ENCODE measurements at regions not wholly inside any gene's neighbourhood (a gene's known extent, or its start where the extent isn't known, plus 50 kb on each side); places are given as distances from the start of the nearest gene placed in this dataset.

DNA sequence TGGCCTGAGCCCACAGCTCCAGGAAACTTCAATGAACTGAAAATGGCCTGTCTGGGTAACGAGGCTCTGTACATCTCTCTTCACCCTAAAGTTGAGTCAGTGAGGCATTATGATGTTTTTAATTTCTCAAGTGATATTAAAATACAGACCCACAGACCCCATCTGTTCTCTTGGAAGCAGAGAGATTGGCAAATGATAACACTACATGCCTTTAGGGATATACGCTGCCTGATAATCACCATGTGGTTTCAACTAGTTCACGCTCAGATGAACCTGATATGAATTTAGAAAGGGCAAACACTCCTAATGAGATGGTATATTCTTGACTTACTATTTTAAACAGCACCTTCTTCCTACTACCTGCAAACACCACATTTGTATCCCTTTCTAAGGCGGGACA is 127.5 kb downstream of the RFC3 start:
- Histone ChIP-seq H3K9ac (ENCODE audit: low read depth, low read length) (no peak overlapping the region), H3K27ac (ENCODE audit: low read depth, low read length) (no peak overlapping the region), H3K4me3 (ENCODE audit: low read depth, low read length) (no peak overlapping the region), H3K27me3 (ENCODE audit: control insufficient read depth, insufficient read depth, low read length) (no peaks in the 10 kb centered on the region), H3K36me3 (ENCODE audit: control insufficient read depth, insufficient read depth, low read length) (no peaks in the 10 kb centered on the region), H3K4me1 (ENCODE audit: control insufficient read depth, insufficient read depth, low read length) (peaks cover 7% of the 10 kb centered on the region; the same call in 1 of the 2 replicates), H3K9me3 (ENCODE audit: control insufficient read depth, insufficient read depth, low read length) (no peaks in the 10 kb centered on the region)

DNA sequence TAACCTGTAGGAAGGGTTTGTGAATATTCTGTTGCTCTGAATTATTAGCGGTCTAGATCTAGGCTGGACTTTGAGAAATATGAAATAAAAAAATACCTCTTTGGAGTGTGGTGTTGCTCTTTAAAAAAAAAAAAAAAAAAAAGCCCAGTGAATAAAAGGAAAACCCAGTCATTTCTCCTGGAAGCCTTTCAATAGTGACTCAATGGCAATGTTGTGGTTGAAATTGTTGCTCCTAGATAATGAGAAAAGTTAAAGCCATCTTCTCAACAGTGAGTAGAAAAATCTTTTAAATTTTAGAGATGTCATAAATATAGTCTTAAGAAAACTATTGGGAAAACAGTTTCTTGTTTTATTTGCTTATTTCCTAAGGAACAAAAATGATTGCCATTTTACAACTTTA is 135.3 kb downstream of the RFC3 start:
- H3K9me3 ChIP-seq (ENCODE audit: control insufficient read depth, insufficient read depth, low read length) = no peaks in the 10 kb centered on the region

DNA sequence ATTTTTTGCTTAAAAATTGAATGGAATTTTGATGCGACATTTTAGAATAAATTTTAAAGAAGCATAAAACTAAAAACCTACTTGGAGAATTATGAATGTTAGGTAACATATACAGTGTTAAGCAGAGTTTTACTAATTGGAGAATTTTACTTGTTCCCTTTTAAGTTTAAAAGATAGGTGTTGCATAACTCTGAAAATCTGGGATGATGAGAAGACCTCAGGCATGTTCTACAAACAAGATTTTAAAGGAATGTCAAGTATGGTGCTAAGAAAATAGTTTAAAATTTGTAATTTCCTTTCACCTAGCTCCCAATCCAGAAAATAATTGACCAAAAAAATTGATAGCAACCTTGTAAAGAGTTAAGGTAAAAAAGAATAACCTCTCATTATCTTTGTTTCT is 135.8 kb downstream of the RFC3 start:
- Histone ChIP-seq H3K4me1 (ENCODE audit: control insufficient read depth, insufficient read depth, low read length) (no peaks in the 10 kb centered on the region), H3K9me3 (ENCODE audit: control insufficient read depth, insufficient read depth, low read length) (no peaks in the 10 kb centered on the region), H3K4me3 (ENCODE audit: low read depth, low read length) (no peak overlapping the region), H3K9ac (ENCODE audit: low read depth, low read length) (no peak overlapping the region), H3K27ac (ENCODE audit: low read depth, low read length) (no peak overlapping the region), H3K36me3 (ENCODE audit: control insufficient read depth, insufficient read depth, low read length) (no peaks in the 10 kb centered on the region), H3K27me3 (ENCODE audit: control insufficient read depth, insufficient read depth, low read length) (no peaks in the 10 kb centered on the region)

More for the DNA sequence above, 135.3 kb downstream of the RFC3 start:
- Histone ChIP-seq H3K4me1 (ENCODE audit: control insufficient read depth, insufficient read depth, low read length) (no peaks in the 10 kb centered on the region), H3K27ac (ENCODE audit: low read depth, low read length) (no peak overlapping the region), H3K27me3 (ENCODE audit: control insufficient read depth, insufficient read depth, low read length) (no peaks in the 10 kb centered on the region), H3K9ac (ENCODE audit: low read depth, low read length) (no peak overlapping the region), H3K4me3 (ENCODE audit: low read depth, low read length) (no peak overlapping the region), H3K36me3 (ENCODE audit: control insufficient read depth, insufficient read depth, low read length) (no peaks in the 10 kb centered on the region)

DNA sequence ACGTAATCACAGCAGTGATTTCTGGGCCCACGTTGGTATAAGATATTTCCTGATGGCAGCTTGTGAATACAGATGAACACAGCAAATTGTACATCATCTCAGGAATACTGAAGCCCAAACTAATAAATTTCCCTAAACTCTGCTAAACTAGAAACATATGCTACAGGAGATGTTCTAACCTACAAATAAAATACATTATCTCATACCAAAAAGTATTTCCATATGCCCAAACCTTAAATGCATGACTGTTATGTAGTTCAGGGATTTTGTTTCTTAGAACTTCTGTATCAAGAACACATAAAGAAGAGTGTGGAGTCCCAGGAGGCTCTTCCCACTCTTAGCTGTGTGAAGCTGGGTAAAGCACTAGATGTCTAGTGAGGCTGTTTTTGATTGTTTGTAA is 138.4 kb downstream of the RFC3 start:
- Histone ChIP-seq H3K4me1 (ENCODE audit: control insufficient read depth, insufficient read depth, low read length) (no peaks in the 10 kb centered on the region), H3K36me3 (ENCODE audit: control insufficient read depth, insufficient read depth, low read length) (no peaks in the 10 kb centered on the region), H3K27me3 (ENCODE audit: control insufficient read depth, insufficient read depth, low read length) (no peaks in the 10 kb centered on the region), H3K9ac (ENCODE audit: low read depth, low read length) (no peak overlapping the region), H3K9me3 (ENCODE audit: control insufficient read depth, insufficient read depth, low read length) (no peaks in the 10 kb centered on the region), H3K27ac (ENCODE audit: low read depth, low read length) (no peak overlapping the region), H3K4me3 (ENCODE audit: low read depth, low read length) (no peak overlapping the region)

DNA sequence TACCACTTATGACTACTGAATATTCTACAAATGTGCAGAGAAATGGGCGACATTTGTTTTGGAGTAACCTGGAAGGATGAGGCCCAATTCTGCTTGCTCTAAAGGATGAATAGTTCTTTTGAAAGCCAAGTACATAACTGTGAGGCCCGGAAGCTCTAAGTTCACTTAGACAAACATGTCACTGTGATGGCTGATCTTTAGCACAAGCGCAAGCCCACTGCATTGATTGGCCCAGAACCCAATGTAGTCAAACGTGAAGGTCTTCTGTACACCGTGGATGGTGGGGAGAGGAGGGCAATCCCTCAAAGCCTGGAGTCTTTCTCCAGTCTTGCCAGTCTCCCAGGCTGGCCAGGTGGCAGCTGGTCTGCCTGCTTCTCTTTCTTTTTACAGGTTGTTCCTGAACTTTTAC is 139.6 kb downstream of the RFC3 start:
- no peak overlapping the region for H3K4me3 ChIP-seq (ENCODE audit: low read depth, low read length)
- H3K27me3 ChIP-seq (ENCODE audit: control insufficient read depth, insufficient read depth, low read length) = no peaks in the 10 kb centered on the region
- no peaks in the 10 kb centered on the region for H3K9me3 ChIP-seq (ENCODE audit: control insufficient read depth, insufficient read depth, low read length)
- no peak overlapping the region for H3K27ac ChIP-seq (ENCODE audit: low read depth, low read length)
- no peaks in the 10 kb centered on the region for H3K4me1 ChIP-seq (ENCODE audit: control insufficient read depth, insufficient read depth, low read length)
- no peaks in the 10 kb centered on the region for H3K36me3 ChIP-seq (ENCODE audit: control insufficient read depth, insufficient read depth, low read length)
- no peak overlapping the region for H3K9ac ChIP-seq (ENCODE audit: low read depth, low read length)

DNA sequence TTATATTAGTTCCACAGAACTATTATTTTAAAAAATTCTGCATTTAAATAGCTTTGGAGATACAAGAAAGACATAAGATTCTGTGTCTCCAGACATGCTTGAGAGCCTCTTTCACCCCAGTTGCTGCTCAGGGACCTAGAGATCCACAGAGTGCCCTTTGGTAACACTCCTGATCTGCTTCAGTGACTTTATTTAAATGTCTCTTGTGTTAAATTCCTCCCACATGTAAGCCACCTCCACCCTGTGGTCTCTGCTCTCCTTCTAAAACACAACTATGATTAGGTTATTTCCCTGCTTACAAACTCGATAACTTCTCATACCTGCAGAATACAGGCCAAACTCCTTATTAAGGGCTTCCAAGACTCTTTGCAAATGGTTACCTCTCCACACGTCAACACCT is 141.0 kb downstream of the RFC3 start:
- H3K9me3 ChIP-seq (ENCODE audit: control insufficient read depth, insufficient read depth, low read length) = no peaks in the 10 kb centered on the region
- no peaks in the 10 kb centered on the region for H3K36me3 ChIP-seq (ENCODE audit: control insufficient read depth, insufficient read depth, low read length)
- no peak overlapping the region for H3K27ac ChIP-seq (ENCODE audit: low read depth, low read length)
- H3K27me3 ChIP-seq (ENCODE audit: control insufficient read depth, insufficient read depth, low read length) = no peaks in the 10 kb centered on the region
- no peak overlapping the region for H3K4me3 ChIP-seq (ENCODE audit: low read depth, low read length)
- H3K4me1 ChIP-seq (ENCODE audit: control insufficient read depth, insufficient read depth, low read length) = no peaks in the 10 kb centered on the region
- no peak overlapping the region for H3K9ac ChIP-seq (ENCODE audit: low read depth, low read length)

DNA sequence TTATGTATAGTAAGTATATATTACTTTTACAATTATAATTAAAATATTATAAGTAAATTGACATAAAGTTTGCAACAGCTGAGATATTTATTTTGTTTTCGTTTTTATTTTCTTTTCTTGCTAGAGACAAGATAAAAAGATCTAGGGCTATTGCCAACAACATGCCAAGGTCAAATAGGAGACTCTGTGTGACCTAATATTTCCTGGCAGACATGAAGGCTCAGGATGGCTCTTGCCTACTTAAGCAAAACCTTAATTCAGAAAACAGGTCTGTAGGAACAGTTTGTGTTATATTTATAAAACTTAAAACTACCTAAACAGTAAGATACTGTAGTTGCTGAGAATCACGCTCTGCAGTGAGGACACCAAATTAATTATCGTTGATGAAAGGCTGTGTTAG is 145.2 kb downstream of the RFC3 start:
- H3K4me1 ChIP-seq (ENCODE audit: control insufficient read depth, insufficient read depth, low read length) = no peaks in the 10 kb centered on the region
- no peaks in the 10 kb centered on the region for H3K27me3 ChIP-seq (ENCODE audit: control insufficient read depth, insufficient read depth, low read length)
- H3K36me3 ChIP-seq (ENCODE audit: control insufficient read depth, insufficient read depth, low read length) = no peaks in the 10 kb centered on the region
- no peak overlapping the region for H3K9ac ChIP-seq (ENCODE audit: low read depth, low read length)
- H3K4me3 ChIP-seq (ENCODE audit: low read depth, low read length) = no peak overlapping the region
- no peak overlapping the region for H3K27ac ChIP-seq (ENCODE audit: low read depth, low read length)
- no peaks in the 10 kb centered on the region for H3K9me3 ChIP-seq (ENCODE audit: control insufficient read depth, insufficient read depth, low read length)

DNA sequence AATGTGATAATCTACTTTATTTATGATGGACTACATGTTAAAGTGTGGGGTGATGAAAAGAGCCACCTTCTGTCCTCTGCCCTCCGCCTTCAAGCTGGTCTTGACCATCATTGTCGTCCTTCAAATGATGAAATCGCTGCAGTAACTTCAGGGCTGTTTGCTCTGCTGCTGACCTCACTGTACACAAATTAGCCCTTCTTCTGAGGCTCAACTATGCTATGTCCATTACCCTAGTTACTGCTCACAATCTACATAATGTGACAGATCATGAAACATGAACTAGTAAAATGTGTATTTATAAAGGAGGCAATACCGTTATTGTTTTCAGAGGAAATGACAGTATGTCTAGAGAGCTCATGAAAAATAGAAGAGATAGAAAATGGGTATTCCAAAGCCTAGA is 145.9 kb downstream of the RFC3 start:
- Histone ChIP-seq H3K4me3 (ENCODE audit: low read depth, low read length) (no peak overlapping the region), H3K4me1 (ENCODE audit: control insufficient read depth, insufficient read depth, low read length) (no peaks in the 10 kb centered on the region), H3K27me3 (ENCODE audit: control insufficient read depth, insufficient read depth, low read length) (no peaks in the 10 kb centered on the region), H3K9me3 (ENCODE audit: control insufficient read depth, insufficient read depth, low read length) (no peaks in the 10 kb centered on the region), H3K9ac (ENCODE audit: low read depth, low read length) (no peak overlapping the region), H3K36me3 (ENCODE audit: control insufficient read depth, insufficient read depth, low read length) (no peaks in the 10 kb centered on the region), H3K27ac (ENCODE audit: low read depth, low read length) (no peak overlapping the region)

DNA sequence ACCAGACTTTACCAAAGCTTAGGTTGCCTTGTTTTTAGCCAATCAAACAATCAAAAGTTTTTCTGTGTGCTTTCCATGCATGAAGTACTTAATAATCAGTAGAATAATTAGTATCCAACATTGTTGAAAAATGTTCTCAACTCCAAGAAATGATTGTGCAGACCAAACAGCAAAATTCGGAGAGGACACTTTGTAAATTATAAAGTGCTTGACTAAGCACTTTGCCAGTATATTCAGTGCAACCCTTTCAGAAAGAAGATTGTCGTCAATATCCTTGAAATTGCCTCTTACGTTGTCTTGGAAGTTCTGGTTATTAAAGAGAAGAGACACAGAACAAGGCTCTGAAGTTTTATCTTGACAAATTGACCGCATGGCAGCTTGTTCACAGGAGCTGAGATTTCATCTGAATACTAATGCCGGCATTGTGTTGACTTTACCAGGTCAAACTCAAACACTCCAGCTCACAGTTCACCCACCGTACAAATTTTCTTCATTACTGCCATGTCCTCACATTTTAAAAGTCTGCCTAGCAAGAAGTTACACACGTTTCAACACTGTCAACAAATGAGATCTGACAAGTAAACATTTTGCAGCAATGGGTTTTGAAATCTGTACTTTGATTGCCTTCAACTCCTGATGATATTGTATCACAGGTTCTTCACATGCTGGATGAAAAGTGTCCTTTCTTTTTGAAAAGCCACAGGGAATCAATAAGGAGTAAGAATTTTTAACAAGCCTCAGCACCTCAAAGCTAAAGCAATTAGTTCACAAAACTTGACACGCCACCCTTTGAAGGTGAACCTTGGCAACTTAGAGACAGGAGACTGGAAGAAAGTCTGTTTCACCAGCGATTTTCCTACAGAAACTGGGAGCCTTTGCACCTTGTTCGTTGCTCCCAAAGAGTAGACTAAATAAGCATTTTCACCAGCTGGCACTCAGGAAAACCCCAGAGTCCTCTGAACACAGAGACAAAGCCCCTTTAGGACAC is 150.9 kb downstream of the RFC3 start:
- Histone ChIP-seq H3K27me3 (ENCODE audit: control insufficient read depth, insufficient read depth, low read length) (no peaks in the 10 kb centered on the region), H3K27ac (ENCODE audit: low read depth, low read length) (no peak overlapping the region), H3K4me1 (ENCODE audit: control insufficient read depth, insufficient read depth, low read length) (no peaks in the 10 kb centered on the region), H3K36me3 (ENCODE audit: control insufficient read depth, insufficient read depth, low read length) (no peaks in the 10 kb centered on the region), H3K9me3 (ENCODE audit: control insufficient read depth, insufficient read depth, low read length) (no peaks in the 10 kb centered on the region), H3K4me3 (ENCODE audit: low read depth, low read length) (no peak overlapping the region), H3K9ac (ENCODE audit: low read depth, low read length) (no peak overlapping the region)

DNA sequence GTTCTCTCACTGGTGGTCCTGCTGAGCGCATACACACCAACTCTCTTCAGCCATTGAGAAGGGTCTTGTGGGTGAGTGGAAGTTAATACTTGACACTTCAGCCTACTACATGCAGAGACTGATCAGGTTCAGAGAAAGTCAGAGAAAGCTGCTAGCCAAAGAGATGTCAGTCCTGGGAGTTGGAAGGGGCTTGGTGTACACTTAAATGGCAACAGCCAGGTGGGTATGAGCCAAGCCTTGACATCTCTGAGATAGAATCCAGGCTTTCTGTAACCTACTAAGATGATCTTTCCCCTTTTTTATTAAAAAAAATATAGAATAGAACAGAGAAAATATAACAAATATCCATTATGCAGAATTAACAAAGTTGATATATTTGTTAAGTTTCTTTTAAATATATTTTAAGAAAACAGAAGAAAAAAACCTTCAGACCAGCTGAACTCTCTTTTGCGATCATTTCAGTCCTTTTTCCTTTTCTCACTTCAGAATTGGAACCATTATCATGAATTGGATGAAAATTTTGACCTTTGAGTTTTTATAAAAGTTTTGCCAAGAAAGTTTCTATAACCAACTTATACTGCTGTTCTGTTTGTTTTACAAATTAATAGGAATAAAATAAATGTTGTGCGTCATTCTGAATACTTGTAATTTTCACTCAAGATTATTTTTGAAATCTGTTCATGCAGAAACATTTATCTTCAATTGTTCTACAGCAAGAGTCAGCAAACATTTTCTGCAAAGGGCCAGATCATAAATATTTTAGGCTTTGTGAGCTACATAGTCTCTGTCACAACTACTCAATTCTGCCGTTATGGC is 153.0 kb downstream of the RFC3 start:
- no peak overlapping the region for H3K27ac ChIP-seq (ENCODE audit: low read depth, low read length)

DNA sequence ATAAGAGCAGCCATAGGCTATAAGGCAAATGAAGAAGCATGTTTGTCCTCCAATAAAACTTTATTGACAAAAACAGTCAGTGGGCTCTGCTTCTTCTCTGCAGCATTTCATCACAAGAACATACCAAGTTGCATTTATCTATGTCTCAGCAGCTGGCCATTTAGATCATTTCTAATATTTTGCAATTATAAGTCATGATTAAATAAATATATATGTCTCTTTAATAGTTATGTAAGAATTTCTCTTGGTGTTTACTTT is 153.5 kb downstream of the RFC3 start:
- Histone ChIP-seq H3K4me1 (ENCODE audit: control insufficient read depth, insufficient read depth, low read length) (no peaks in the 10 kb centered on the region), H3K36me3 (ENCODE audit: control insufficient read depth, insufficient read depth, low read length) (no peaks in the 10 kb centered on the region), H3K4me3 (ENCODE audit: low read depth, low read length) (no peak overlapping the region), H3K27ac (ENCODE audit: low read depth, low read length) (no peak overlapping the region), H3K9ac (ENCODE audit: low read depth, low read length) (no peak overlapping the region), H3K27me3 (ENCODE audit: control insufficient read depth, insufficient read depth, low read length) (no peaks in the 10 kb centered on the region), H3K9me3 (ENCODE audit: control insufficient read depth, insufficient read depth, low read length) (no peaks in the 10 kb centered on the region)

More for the DNA sequence above, 153.0 kb downstream of the RFC3 start:
- H3K27me3 ChIP-seq (ENCODE audit: control insufficient read depth, insufficient read depth, low read length) = no peaks in the 10 kb centered on the region
- H3K36me3 ChIP-seq (ENCODE audit: control insufficient read depth, insufficient read depth, low read length) = no peaks in the 10 kb centered on the region
- no peaks in the 10 kb centered on the region for H3K9me3 ChIP-seq (ENCODE audit: control insufficient read depth, insufficient read depth, low read length)
- H3K4me1 ChIP-seq (ENCODE audit: control insufficient read depth, insufficient read depth, low read length) = no peaks in the 10 kb centered on the region
- no peak overlapping the region for H3K9ac ChIP-seq (ENCODE audit: low read depth, low read length)
- no peak overlapping the region for H3K4me3 ChIP-seq (ENCODE audit: low read depth, low read length)
